Fibroblast of pulmonary artery (primary cell): ENCODE measurements at regions not wholly inside any gene's neighbourhood (a gene's known extent, or its start where the extent isn't known, plus 50 kb on each side); places are given as distances from the start of the nearest gene placed in this dataset.

Source experiments
- DNase-seq: peaks from one replicate; pipeline ENCODE4 v3.0.0-alpha.2; 2010; ENCODE audit warnings: low read depth
- H3K4me3 ChIP-seq: replicated peaks from 2 replicates; pipeline ENCODE4 v1.5.1; 2011; ENCODE audit warnings: low read depth, mild to moderate bottlenecking, control low read depth, low read length, moderate library complexity
- TF ChIP-seq, protein P1 (sequence below): IDR thresholded peaks from 2 replicates; pipeline ENCODE4 v1.5.1; 2011; ENCODE audit warnings: mild to moderate bottlenecking, control low read depth, low read length, inconsistent platforms; ENCODE audit errors: missing control alignments

DNA sequence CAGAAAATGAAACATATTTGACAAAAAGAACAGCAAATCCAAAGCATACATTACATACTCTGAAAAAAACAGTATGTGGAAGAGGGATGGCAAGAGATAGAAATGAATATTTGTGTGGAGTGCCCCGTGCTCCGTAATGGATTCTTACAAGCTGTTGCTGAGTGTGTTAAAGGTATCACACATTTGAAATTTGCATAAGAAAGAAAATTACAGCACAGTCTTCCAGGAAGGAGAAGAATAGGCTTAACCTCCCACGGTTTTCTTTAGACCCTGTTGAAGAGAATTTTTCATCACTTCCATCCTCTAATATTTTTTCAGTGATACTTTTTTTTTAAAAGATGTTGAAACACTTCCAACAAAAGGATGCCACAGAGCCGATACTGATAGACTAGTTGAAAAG lies 1489.4 kb downstream of the RAPGEF2 start:
- DNase-seq = no peak
- TF ChIP-seq, protein P1, sequence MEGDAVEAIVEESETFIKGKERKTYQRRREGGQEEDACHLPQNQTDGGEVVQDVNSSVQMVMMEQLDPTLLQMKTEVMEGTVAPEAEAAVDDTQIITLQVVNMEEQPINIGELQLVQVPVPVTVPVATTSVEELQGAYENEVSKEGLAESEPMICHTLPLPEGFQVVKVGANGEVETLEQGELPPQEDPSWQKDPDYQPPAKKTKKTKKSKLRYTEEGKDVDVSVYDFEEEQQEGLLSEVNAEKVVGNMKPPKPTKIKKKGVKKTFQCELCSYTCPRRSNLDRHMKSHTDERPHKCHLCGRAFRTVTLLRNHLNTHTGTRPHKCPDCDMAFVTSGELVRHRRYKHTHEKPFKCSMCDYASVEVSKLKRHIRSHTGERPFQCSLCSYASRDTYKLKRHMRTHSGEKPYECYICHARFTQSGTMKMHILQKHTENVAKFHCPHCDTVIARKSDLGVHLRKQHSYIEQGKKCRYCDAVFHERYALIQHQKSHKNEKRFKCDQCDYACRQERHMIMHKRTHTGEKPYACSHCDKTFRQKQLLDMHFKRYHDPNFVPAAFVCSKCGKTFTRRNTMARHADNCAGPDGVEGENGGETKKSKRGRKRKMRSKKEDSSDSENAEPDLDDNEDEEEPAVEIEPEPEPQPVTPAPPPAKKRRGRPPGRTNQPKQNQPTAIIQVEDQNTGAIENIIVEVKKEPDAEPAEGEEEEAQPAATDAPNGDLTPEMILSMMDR = no peak
- no peak overlapping the region for H3K4me3 ChIP-seq

DNA sequence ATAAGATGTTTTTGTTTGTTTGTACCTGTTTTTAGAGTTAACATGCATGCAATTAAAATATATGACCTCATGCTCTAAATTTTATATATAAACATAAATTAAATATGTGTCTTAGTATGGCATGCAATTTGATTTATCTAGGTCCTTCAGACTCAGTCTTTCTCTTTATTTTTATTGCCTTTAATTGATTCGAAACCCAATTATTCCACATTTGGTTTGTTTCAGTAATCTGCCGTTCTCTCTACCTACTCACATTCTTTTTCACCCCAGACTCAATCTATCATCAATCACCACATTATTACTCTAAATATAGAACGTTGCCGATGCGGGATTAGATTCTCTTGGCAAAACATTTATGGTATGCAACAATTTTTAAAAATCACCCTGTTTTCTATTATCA lies 1492.8 kb downstream of the RAPGEF2 start:
- H3K4me3 ChIP-seq = no peak overlapping the region
- TF ChIP-seq, protein P1 = no peak
- DNase-seq = no peak

DNA sequence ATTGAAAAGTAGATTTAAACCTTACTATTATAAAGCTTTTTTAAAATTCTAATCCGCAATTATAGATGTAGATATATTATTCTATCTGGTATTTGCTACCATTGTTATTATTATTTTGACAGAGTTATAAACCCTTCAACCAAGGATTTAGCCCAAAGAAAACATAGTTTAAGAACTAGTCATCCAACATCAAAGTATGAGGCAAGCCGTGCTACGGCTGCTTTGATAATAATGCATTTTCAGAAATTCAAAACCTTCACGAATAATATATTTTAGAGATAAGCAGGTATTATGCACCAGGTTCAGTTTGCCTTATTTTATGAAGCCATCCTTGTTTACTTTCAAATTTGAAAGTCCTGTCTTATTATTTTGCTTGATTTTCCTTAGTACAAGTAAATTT lies 1501.7 kb downstream of the RAPGEF2 start:
- H3K4me3 ChIP-seq = no peak overlapping the region
- TF ChIP-seq, protein P1 = no peak
- DNase-seq = no peak

DNA sequence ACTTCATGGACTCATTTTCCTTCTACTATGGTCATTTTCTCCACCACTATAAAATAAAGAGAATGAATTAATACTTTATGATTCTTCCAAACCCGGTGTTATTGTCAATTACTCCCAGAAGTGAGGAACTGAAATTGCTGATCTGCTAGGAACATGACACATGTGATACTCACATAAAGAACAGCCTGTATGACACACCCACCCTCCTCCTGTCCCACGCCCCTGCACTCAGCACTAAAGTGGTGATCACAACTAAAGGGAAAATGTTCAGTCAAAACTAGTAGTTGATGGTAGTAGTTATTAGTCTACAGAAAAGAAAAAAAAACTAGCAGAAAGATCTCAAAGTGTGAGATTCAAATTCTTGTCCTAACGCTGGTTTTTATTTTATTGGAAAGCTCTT lies 1508.3 kb downstream of the RAPGEF2 start:
- DNase-seq = no peak
- TF ChIP-seq, protein P1 = no peak
- H3K4me3 ChIP-seq = no peak overlapping the region

DNA sequence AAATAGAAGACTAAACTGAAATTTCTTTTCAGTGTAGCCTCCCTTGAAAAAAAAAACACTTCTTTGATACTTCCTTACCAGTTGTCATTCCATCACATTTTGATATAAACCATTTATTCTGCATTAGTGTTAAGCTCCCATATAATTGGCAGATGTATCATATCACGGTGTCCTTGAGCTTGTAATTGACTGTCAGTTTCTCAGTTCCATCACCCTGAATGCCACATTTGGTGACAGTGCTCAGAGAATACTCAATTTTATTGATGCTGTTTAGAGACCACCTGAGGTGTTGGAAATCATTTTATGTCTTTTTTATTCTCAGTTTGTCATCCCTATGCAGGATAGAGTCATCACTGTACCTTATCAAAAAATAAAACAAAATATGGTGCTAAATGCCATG lies 1528.2 kb downstream of the RAPGEF2 start:
- no peak overlapping the region for H3K4me3 ChIP-seq
- TF ChIP-seq, protein P1 = no peak
- DNase-seq = no peak

DNA sequence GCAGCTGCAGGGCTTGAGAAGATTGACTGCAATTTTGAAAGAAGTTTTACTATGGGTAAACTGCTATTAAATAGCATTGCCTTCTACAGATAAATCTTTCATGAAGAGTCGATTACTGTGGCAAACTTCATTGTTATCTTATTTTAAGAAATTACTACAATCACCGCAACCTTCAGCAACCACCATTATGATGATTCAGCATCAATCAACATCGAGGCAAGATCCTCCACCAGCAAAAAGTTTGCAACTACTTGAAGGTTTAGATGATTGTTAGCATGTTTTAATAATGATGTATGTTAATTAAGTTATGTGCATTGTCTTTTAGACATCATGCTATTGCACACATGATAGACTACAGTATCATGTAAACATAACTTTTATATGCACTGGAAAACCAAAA lies 1511.0 kb downstream of the FSTL5 start:
- TF ChIP-seq, protein P1 = no peak
- no peak overlapping the region for H3K4me3 ChIP-seq
- DNase-seq = no peak

DNA sequence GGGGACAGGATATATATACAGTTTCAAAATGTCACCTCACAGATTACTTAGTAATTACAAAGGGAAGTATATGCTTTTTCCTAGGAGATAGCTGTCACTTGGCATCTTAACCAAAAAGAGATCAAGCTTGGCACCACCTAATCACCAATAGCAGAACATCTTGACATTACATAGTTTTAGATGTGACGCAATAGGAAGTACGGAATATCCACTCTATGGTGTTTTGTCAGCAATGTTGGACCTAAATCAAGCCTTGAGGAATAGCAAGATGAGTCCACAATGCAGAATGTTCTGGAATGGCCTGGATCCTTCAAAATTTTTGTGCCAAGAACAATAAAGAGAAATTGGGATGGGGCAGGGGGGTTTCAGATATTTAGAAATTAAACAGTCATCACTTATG lies 1488.2 kb downstream of the FSTL5 start:
- TF ChIP-seq, protein P1 = no peak
- no peak for DNase-seq
- H3K4me3 ChIP-seq = no peak overlapping the region
